ENCODE measurements at regions not wholly inside any gene's neighbourhood (a gene's known extent, or its start where the extent isn't known, plus 50 kb on each side); places are given as distances from the start of the nearest gene placed in this dataset.
A peak's percentile ranks its signal among the peaks of the same experiment; 100 is the strongest.

DNA sequence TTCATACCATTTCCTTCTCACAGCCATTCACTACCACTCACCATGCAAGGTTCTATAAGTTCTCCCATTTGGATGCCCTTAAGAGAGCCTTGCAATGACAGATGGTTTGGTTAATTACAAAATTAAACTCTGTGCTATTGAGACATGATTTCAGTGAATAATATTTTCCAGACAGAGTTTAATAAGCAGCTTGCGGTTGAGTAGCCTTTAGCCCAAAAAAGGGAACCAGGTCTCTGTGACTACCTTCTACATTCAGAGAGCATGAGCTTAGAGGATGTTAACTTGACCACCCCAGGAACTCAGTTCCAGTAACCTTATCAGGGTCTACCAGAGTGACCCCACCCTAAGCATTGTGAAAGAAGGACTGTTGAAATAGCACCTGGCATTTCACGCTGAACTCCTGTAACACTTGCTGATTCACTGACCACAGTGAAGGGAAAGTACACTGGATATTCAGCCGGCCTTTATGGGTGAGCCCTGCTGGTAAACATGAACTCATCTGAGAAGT is 1173.1 kb upstream of the ZEB2 start:
- no peak overlapping the region for H3K4me3 Mint-ChIP-seq (ENCODE audit: unreplicated experiment)
- H3K36me3 Mint-ChIP-seq (ENCODE audit: low read depth, unreplicated experiment) = no peaks in the 10 kb centered on the region

DNA sequence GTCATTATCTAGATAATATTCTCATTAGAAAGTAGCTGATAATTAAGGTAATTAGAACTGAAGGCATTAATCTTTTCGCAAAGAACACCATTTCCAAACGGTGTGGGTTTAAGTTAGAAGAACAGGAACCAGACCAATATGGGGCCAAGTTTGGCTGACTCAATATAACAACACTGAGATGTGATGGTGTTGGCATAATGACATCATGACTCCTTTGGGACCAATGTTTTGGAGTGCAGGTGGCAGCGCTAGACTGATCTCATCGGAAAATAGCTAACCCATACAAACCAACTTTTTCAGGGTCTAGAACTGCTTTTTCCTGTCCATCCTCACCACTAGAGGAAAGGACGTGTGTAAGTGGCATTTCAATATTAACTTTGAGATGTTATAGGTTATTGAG is 1171.7 kb upstream of the ZEB2 start:
- H3K27me3 Mint-ChIP-seq (ENCODE audit: low read depth, unreplicated experiment) = no peaks in the 10 kb centered on the region

More for the DNA sequence above, 1173.1 kb upstream of the ZEB2 start:
- no peaks in the 10 kb centered on the region for H3K4me1 ChIP-seq (ENCODE audit: insufficient read depth, low read length)
- no peaks in the 10 kb centered on the region for H4K20me1 ChIP-seq (ENCODE audit: insufficient read depth, low read length)
- H3K27me3 Mint-ChIP-seq (ENCODE audit: low read depth, unreplicated experiment) = no peaks in the 10 kb centered on the region
- no peaks in the 10 kb centered on the region for H3K36me3 ChIP-seq (ENCODE audit: insufficient read depth, low read length)
- H3K79me2 ChIP-seq (ENCODE audit: insufficient read depth, low read length) = no peaks in the 10 kb centered on the region
- no peak overlapping the region for H3K4me2 ChIP-seq (ENCODE audit: low read length)
- TF ChIP-seq, protein P1, sequence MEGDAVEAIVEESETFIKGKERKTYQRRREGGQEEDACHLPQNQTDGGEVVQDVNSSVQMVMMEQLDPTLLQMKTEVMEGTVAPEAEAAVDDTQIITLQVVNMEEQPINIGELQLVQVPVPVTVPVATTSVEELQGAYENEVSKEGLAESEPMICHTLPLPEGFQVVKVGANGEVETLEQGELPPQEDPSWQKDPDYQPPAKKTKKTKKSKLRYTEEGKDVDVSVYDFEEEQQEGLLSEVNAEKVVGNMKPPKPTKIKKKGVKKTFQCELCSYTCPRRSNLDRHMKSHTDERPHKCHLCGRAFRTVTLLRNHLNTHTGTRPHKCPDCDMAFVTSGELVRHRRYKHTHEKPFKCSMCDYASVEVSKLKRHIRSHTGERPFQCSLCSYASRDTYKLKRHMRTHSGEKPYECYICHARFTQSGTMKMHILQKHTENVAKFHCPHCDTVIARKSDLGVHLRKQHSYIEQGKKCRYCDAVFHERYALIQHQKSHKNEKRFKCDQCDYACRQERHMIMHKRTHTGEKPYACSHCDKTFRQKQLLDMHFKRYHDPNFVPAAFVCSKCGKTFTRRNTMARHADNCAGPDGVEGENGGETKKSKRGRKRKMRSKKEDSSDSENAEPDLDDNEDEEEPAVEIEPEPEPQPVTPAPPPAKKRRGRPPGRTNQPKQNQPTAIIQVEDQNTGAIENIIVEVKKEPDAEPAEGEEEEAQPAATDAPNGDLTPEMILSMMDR (IDR thresholded peaks at IDR 0.05; ENCODE audit: insufficient read depth, low read depth, low read length) = no peak
- no peak for TF ChIP-seq EZH2 (IDR thresholded peaks at IDR 0.05; ENCODE audit: insufficient read depth, low read length)
- DNase-seq (ENCODE audit: low read depth) = peak; percentile 98
- FAIRE-seq = no peak
- no peak overlapping the region for H3K9ac ChIP-seq (ENCODE audit: low read length)
- H3K27me3 ChIP-seq (ENCODE audit: insufficient read depth, low read length) = no peaks in the 10 kb centered on the region
- H3K27ac Mint-ChIP-seq (ENCODE audit: unreplicated experiment) = no peak overlapping the region
- no peak overlapping the region for H3K27ac ChIP-seq (ENCODE audit: low read depth, low read length)
- H3K9me3 ChIP-seq (ENCODE audit: insufficient read depth, low read depth, low read length) = no peaks in the 10 kb centered on the region
- peaks cover 5% of the 10 kb centered on the region for H3K4me1 Mint-ChIP-seq (ENCODE audit: low read depth, unreplicated experiment)
- H3K4me3 ChIP-seq (ENCODE audit: insufficient read depth, low read depth, low read length) = no peak overlapping the region
- no peaks in the 10 kb centered on the region for H3K9me3 Mint-ChIP-seq (ENCODE audit: unreplicated experiment)
- peak overlapping the region; percentile 33 for H2AFZ ChIP-seq (ENCODE audit: low read depth, low read length)

More for the DNA sequence above, 1171.7 kb upstream of the ZEB2 start:
- DNase-seq (ENCODE audit: low read depth) (no peak), FAIRE-seq (no peak)
- Histone ChIP-seq H3K27me3 (ENCODE audit: insufficient read depth, low read length) (no peaks in the 10 kb centered on the region), H3K27ac (ENCODE audit: low read depth, low read length) (no peak overlapping the region), H3K79me2 (ENCODE audit: insufficient read depth, low read length) (no peaks in the 10 kb centered on the region), H4K20me1 (ENCODE audit: insufficient read depth, low read length) (no peaks in the 10 kb centered on the region), H3K4me1 (ENCODE audit: insufficient read depth, low read length) (no peaks in the 10 kb centered on the region), H3K36me3 (ENCODE audit: insufficient read depth, low read length) (no peaks in the 10 kb centered on the region), H3K4me2 (ENCODE audit: low read length) (no peak overlapping the region), H3K9me3 (ENCODE audit: insufficient read depth, low read depth, low read length) (no peaks in the 10 kb centered on the region), H2AFZ (ENCODE audit: low read depth, low read length) (no peak overlapping the region), H3K4me3 (ENCODE audit: insufficient read depth, low read depth, low read length) (no peak overlapping the region), H3K9ac (ENCODE audit: low read length) (no peak overlapping the region)
- H3K9me3 Mint-ChIP-seq (ENCODE audit: unreplicated experiment) = no peaks in the 10 kb centered on the region
- no peak overlapping the region for H3K4me3 Mint-ChIP-seq (ENCODE audit: unreplicated experiment)
- no peaks in the 10 kb centered on the region for H3K36me3 Mint-ChIP-seq (ENCODE audit: low read depth, unreplicated experiment)
- no peak overlapping the region for H3K27ac Mint-ChIP-seq (ENCODE audit: unreplicated experiment)
- H3K4me1 Mint-ChIP-seq (ENCODE audit: low read depth, unreplicated experiment) = peaks cover 5% of the 10 kb centered on the region
- TF ChIP-seq, protein P1 (IDR thresholded peaks at IDR 0.05; ENCODE audit: insufficient read depth, low read depth, low read length) = no peak
- no peak for TF ChIP-seq EZH2 (IDR thresholded peaks at IDR 0.05; ENCODE audit: insufficient read depth, low read length)

Measured in astrocyte (in vitro differentiated cells and primary cell).